ENCODE measurements at regions not wholly inside any gene's neighbourhood (a gene's known extent, or its start where the extent isn't known, plus 50 kb on each side); places are given as distances from the start of the nearest gene placed in this dataset.

DNA sequence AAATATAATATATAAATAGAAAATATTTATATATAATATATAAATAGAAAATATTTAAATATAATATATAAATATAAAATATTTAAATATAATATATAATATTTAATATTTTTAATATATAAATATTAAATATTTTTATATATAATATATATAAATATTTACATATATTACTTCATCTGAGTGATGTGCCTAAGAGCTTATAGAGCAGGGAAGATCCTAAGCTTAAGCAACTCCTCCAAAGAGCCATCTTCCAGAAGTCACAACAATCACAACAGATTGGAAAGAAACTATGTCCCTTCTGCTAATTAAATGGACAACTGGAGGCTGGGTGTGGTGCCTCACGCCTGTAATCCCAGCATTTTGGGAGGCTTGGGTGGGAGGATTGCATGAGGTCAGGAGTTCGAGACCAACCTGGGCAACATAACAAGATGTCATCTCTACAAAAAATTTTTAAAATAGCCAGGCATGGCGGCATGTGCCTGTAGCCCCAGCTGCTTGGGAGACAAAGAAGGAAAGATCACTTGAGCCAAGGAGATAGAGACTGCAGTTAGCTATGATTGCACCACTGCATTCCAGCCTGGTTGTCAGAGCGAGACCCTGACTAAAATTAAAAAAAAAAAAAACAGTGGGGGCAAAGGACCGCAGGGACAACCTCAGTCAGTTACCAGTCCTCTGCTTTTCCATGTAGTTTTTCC, 198.7 kb downstream of the SKIDA1 start:
- Histone ChIP-seq H2AFZ (ENCODE audit: low read depth, low read length) (no peak overlapping the region), H3K27ac (ENCODE audit: low read length) (no peak overlapping the region), H3K27me3 (ENCODE audit: insufficient read depth, low read depth, low read length) (no peaks in the 10 kb centered on the region)

DNA sequence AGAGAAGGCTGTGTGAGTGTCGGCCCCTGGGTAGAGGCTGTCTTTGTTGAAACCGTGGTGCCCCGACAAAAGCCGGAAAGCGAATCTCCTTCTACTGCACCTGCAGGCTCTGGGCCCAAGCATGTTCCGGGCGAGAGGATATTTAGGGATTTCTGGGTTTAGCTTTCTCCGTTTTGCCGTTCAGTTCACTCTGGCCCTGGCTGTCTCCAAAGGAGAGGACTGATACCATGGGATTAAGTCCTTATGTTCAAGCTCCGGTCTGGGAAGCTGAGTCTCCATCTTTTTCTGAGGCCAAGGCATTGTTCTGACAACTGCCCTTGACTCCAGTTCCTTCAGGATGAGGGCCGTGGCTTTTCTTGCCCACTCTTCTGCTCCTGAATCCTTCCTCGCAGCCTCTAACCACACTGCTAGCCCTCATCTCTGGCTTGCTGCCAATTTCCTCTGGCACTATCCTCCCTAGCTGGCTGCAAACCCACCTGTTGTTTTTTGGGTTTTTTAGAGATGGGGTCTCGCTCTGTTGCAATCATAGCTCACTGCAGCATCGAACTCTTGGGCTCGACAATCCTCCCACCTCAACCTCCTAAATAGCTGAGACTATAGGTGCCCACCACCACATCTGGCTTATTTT, 206.8 kb downstream of the SKIDA1 start:
- Histone ChIP-seq H4K20me1 (ENCODE audit: insufficient read depth) (no peaks in the 10 kb centered on the region), H3K79me2 (replicated peaks; ENCODE audit: insufficient read depth, low read length) (no peaks in the 10 kb centered on the region), H3K27me3 (ENCODE audit: insufficient read depth, low read depth, low read length) (no peaks in the 10 kb centered on the region), H3K9me3 (ENCODE audit: low read length) (no peaks in the 10 kb centered on the region), H3K9ac (ENCODE audit: low read length) (no peak overlapping the region), H3K9me2 (ENCODE audit: insufficient read depth, low read length) (no peaks in the 10 kb centered on the region), H3K36me3 (ENCODE audit: insufficient read depth, low read length) (no peaks in the 10 kb centered on the region), H3F3A (ENCODE audit: insufficient read depth, low read length, poor library complexity, severe bottlenecking) (no peaks in the 10 kb centered on the region), H3K27ac (ENCODE audit: low read length) (no peak overlapping the region), H3K4me3 (ENCODE audit: low read length) (no peak overlapping the region), H3K4me2 (ENCODE audit: low read length) (no peak overlapping the region), H2AFZ (ENCODE audit: low read depth, low read length) (no peak overlapping the region)
- TF ChIP-seq, protein P1, sequence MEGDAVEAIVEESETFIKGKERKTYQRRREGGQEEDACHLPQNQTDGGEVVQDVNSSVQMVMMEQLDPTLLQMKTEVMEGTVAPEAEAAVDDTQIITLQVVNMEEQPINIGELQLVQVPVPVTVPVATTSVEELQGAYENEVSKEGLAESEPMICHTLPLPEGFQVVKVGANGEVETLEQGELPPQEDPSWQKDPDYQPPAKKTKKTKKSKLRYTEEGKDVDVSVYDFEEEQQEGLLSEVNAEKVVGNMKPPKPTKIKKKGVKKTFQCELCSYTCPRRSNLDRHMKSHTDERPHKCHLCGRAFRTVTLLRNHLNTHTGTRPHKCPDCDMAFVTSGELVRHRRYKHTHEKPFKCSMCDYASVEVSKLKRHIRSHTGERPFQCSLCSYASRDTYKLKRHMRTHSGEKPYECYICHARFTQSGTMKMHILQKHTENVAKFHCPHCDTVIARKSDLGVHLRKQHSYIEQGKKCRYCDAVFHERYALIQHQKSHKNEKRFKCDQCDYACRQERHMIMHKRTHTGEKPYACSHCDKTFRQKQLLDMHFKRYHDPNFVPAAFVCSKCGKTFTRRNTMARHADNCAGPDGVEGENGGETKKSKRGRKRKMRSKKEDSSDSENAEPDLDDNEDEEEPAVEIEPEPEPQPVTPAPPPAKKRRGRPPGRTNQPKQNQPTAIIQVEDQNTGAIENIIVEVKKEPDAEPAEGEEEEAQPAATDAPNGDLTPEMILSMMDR (IDR thresholded peaks at IDR 0.05; ENCODE audit: poor library complexity, severe bottlenecking), result no peak
- TF ChIP-seq RAD21 (conservative IDR thresholded peaks at IDR 0.05), result no peak
- no peak for TF ChIP-seq MXI1 (conservative IDR thresholded peaks at IDR 0.05; ENCODE audit: poor library complexity, severe bottlenecking)
- TF ChIP-seq, protein P2, sequence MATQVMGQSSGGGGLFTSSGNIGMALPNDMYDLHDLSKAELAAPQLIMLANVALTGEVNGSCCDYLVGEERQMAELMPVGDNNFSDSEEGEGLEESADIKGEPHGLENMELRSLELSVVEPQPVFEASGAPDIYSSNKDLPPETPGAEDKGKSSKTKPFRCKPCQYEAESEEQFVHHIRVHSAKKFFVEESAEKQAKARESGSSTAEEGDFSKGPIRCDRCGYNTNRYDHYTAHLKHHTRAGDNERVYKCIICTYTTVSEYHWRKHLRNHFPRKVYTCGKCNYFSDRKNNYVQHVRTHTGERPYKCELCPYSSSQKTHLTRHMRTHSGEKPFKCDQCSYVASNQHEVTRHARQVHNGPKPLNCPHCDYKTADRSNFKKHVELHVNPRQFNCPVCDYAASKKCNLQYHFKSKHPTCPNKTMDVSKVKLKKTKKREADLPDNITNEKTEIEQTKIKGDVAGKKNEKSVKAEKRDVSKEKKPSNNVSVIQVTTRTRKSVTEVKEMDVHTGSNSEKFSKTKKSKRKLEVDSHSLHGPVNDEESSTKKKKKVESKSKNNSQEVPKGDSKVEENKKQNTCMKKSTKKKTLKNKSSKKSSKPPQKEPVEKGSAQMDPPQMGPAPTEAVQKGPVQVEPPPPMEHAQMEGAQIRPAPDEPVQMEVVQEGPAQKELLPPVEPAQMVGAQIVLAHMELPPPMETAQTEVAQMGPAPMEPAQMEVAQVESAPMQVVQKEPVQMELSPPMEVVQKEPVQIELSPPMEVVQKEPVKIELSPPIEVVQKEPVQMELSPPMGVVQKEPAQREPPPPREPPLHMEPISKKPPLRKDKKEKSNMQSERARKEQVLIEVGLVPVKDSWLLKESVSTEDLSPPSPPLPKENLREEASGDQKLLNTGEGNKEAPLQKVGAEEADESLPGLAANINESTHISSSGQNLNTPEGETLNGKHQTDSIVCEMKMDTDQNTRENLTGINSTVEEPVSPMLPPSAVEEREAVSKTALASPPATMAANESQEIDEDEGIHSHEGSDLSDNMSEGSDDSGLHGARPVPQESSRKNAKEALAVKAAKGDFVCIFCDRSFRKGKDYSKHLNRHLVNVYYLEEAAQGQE (IDR thresholded peaks at IDR 0.05; ENCODE audit: borderline replicate concordance), result no peak
- no peak for TF ChIP-seq POLR2AphosphoS5 (IDR thresholded peaks at IDR 0.05)
- no peak for TF ChIP-seq EP300 (conservative IDR thresholded peaks at IDR 0.05; ENCODE audit: poor library complexity, severe bottlenecking)
- no peak for TF ChIP-seq SMC3 (conservative IDR thresholded peaks at IDR 0.05; ENCODE audit: poor library complexity)
- no peak for TF ChIP-seq TAF1 (IDR thresholded peaks at IDR 0.05; ENCODE audit: low read depth)
- TF ChIP-seq EZH2 (IDR thresholded peaks at IDR 0.05; ENCODE audit: borderline replicate concordance, insufficient read depth, low read length, poor library complexity, severe bottlenecking), result no peak

More for the DNA sequence above, 198.7 kb downstream of the SKIDA1 start:
- H3K9me3 ChIP-seq (ENCODE audit: low read length), result no peaks in the 10 kb centered on the region
- H3K79me2 ChIP-seq (replicated peaks; ENCODE audit: insufficient read depth, low read length), result no peaks in the 10 kb centered on the region
- H3K9me2 ChIP-seq (ENCODE audit: insufficient read depth, low read length), result no peaks in the 10 kb centered on the region
- TF ChIP-seq, protein P1 (IDR thresholded peaks at IDR 0.05; ENCODE audit: poor library complexity, severe bottlenecking), result no peak
- no peak for TF ChIP-seq RAD21 (conservative IDR thresholded peaks at IDR 0.05)
- TF ChIP-seq SMC3 (conservative IDR thresholded peaks at IDR 0.05; ENCODE audit: poor library complexity), result no peak
- TF ChIP-seq, protein P2 (IDR thresholded peaks at IDR 0.05; ENCODE audit: borderline replicate concordance), result no peak
- no peak for TF ChIP-seq MXI1 (conservative IDR thresholded peaks at IDR 0.05; ENCODE audit: poor library complexity, severe bottlenecking)
- no peak for TF ChIP-seq POLR2AphosphoS5 (IDR thresholded peaks at IDR 0.05)
- no peak for TF ChIP-seq TAF1 (IDR thresholded peaks at IDR 0.05; ENCODE audit: low read depth)
- no peak for TF ChIP-seq EP300 (conservative IDR thresholded peaks at IDR 0.05; ENCODE audit: poor library complexity, severe bottlenecking)
- TF ChIP-seq EZH2 (IDR thresholded peaks at IDR 0.05; ENCODE audit: borderline replicate concordance, insufficient read depth, low read length, poor library complexity, severe bottlenecking), result no peak
- H3K4me2 ChIP-seq (ENCODE audit: low read length), result no peak overlapping the region
- no peak overlapping the region for H3K9ac ChIP-seq (ENCODE audit: low read length)
- no peak overlapping the region for H3K4me3 ChIP-seq (ENCODE audit: low read length)
- H4K20me1 ChIP-seq (ENCODE audit: insufficient read depth), result no peaks in the 10 kb centered on the region
- H3F3A ChIP-seq (ENCODE audit: insufficient read depth, low read length, poor library complexity, severe bottlenecking), result no peaks in the 10 kb centered on the region
- H3K36me3 ChIP-seq (ENCODE audit: insufficient read depth, low read length), result no peaks in the 10 kb centered on the region
